ENCODE measurements at regions not wholly inside any gene's neighbourhood (a gene's known extent, or its start where the extent isn't known, plus 50 kb on each side); places are given as distances from the start of the nearest gene placed in this dataset.
"Not testable (repeated sequence)": the region's sequence is repeated elsewhere in the genome, so short reads cannot be mapped to it uniquely, and the experiment has no call there.

DNA sequence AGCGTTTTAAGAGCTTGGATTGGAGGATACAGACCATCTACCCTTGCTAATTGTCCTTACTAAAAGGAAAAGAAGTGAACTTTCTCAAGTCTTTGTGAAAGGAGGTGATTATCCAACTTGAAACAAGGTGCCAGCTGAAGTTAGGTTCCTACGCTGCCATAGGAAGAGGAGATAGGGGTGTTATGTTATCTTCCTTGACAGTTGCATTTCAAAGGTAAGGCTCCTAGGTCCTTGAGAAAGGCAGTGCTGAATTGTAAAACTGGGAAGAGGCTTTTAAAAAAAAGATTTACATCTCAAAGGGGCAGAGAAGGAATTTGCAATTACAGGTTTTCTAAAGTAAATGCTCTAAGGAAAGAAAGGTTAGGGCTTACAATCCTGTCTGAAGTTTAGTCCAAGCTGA lies 810.2 kb upstream of the LRATD1 start:
- H3K27ac ChIP-seq: no peak overlapping the region
- 79 to 83% methylated on average over 2 of the region's 2 CpGs for WGBS, 2 donors (ENCODE audit: low coverage in 1 of 2)

DNA sequence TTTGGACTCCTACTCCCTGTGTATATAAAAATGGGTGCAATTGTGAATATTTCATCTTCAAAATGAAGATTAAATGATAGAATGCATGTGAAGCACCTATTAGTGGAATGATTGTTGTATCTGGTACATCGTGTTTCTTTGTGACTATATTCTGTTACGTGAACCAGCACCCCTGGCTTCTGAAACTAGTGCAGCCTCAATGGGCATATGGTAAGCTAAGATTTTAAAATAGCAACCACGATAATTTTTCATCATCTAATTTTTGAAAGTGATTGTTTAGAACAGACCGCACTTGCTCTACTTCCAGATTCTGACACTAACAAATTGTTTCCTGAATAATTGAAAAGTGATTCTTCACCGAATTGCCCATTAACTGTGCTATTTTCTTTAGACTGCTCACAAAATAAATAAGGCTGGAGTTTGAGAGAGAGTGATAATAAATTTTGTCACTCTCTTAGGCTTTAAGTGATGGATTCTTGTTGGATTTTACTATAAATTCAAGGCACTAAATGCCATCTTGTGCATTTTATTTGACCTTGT lies 806.1 kb upstream of the LRATD1 start:
- H3K27ac ChIP-seq: no peak overlapping the region
- H3K27me3 ChIP-seq: no peaks in the 10 kb centered on the region
- 62 to 66% methylated on average over 5 of the region's 5 CpGs for WGBS, 2 donors (ENCODE audit: low coverage in 1 of 2)
- DNase-seq: no peak
- in situ Hi-C loops (cut with MboI; ENCODE audit: low pct_ligation_motif_present in 1 of 4, low pct_unique_long_range_greater_than_20kb in 1 of 4, low sequenced_read_pairs in 3 of 4): no loop called here
- H3K36me3 ChIP-seq: no peaks in the 10 kb centered on the region
- intact Hi-C loops (cut with DNase I; ENCODE audit: low total_unique reads): no loop called here
- H3K4me3 ChIP-seq: no peak overlapping the region
- no peaks in the 10 kb centered on the region for H3K9me3 ChIP-seq
- H3K4me1 ChIP-seq: no peaks in the 10 kb centered on the region
- TF ChIP-seq POLR2AphosphoS5 (IDR thresholded peaks at IDR 0.05) (no peak), CTCF (IDR thresholded peaks at IDR 0.05) (no peak), EP300 (IDR thresholded peaks at IDR 0.05; ENCODE audit: low read depth) (no peak), POLR2A (IDR thresholded peaks at IDR 0.05) (no peak)

More for the DNA sequence above, 810.2 kb upstream of the LRATD1 start:
- Histone ChIP-seq H3K36me3 (no peaks in the 10 kb centered on the region), H3K27me3 (no peaks in the 10 kb centered on the region), H3K4me1 (no peaks in the 10 kb centered on the region), H3K4me3 (no peak overlapping the region), H3K9me3 (no peaks in the 10 kb centered on the region)
- no peak for DNase-seq
- TF ChIP-seq EP300 (IDR thresholded peaks at IDR 0.05; ENCODE audit: low read depth) (no peak), POLR2AphosphoS5 (IDR thresholded peaks at IDR 0.05) (no peak), CTCF (IDR thresholded peaks at IDR 0.05) (no peak)
- intact Hi-C loops (cut with DNase I; ENCODE audit: low total_unique reads): no loop called here
- in situ Hi-C loops (cut with MboI; ENCODE audit: low pct_ligation_motif_present in 1 of 4, low pct_unique_long_range_greater_than_20kb in 1 of 4, low sequenced_read_pairs in 3 of 4): no loop called here

GRCh38 chr2:13858626-13859025 lies 773.9 kb upstream of the LRATD1 start:
- in situ Hi-C loops (cut with MboI; ENCODE audit: low pct_ligation_motif_present in 1 of 4, low pct_unique_long_range_greater_than_20kb in 1 of 4, low sequenced_read_pairs in 3 of 4): no loop called here
- TF ChIP-seq POLR2AphosphoS5 (IDR thresholded peaks at IDR 0.05) (no peak), EP300 (IDR thresholded peaks at IDR 0.05; ENCODE audit: low read depth) (no peak), CTCF (IDR thresholded peaks at IDR 0.05) (no peak), POLR2A (IDR thresholded peaks at IDR 0.05) (no peak)
- no peaks in the 10 kb centered on the region for H3K9me3 ChIP-seq
- no peaks in the 10 kb centered on the region for H3K4me1 ChIP-seq
- no peak overlapping the region for H3K4me3 ChIP-seq
- no peaks in the 10 kb centered on the region for H3K27me3 ChIP-seq
- H3K36me3 ChIP-seq: no peaks in the 10 kb centered on the region
- intact Hi-C loops (cut with DNase I; ENCODE audit: low total_unique reads): no loop called here
- H3K27ac ChIP-seq: no peak overlapping the region
- DNase-seq: no peak
- 71 to 82% methylated on average over 5 to 6 of the region's 6 CpGs for WGBS, 2 donors (ENCODE audit: low coverage in 1 of 2)

DNA sequence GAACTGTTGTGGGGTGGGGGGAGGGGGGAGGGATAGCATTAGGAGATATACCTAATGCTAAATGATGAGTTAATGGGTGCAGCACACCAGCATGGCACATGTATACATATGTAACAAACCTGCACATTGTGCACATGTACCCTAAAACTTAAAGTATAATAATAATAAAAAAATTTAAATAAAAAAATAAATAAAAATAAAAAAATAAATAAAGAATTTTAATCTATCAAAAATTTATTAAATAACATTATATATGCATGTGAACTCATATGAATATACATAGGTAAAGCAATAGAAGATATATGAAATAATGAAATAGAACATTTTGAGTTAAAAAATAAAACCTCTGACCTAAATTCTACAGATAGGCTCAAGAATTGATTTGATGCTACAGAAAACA lies 764.2 kb upstream of the LRATD1 start:
- H3K27ac ChIP-seq; H3K4me1 ChIP-seq; intact Hi-C loops (cut with DNase I; ENCODE audit: low total_unique reads); H3K36me3 ChIP-seq; H3K27me3 ChIP-seq; H3K9me3 ChIP-seq; in situ Hi-C loops (cut with MboI; ENCODE audit: low pct_ligation_motif_present in 1 of 4, low pct_unique_long_range_greater_than_20kb in 1 of 4, low sequenced_read_pairs in 3 of 4); H3K4me3 ChIP-seq; DNase-seq: not testable (repeated sequence)

DNA sequence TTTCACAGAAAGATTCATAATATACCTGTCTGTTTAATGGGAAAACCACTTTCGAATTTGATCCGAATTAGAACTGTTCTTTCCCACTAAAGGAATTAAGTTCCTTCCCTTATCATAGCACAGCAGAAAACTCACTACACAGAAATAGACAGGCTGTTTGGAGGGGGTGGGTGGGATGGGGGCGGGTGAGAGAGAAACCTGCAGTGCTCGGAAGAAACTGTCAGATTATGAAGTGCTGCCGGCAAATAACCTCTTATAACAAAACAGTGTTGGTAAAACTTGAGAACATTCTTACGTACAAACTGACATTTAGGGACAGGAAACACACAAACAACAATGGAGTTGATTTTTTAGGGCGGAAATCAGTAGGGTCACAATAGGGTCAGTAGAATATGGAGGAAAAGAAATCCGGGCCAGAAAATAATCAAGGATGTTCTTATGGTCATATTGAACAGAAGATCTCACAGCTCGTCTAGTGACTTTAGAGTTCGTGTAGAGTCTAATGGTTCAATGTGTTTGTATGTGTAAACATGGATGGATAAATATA lies 756.0 kb upstream of the LRATD1 start:
- TF ChIP-seq POLR2A (IDR thresholded peaks at IDR 0.05): no peak
- no peak for TF ChIP-seq EP300 (IDR thresholded peaks at IDR 0.05; ENCODE audit: low read depth)
- no peak for TF ChIP-seq CTCF (IDR thresholded peaks at IDR 0.05)
- TF ChIP-seq POLR2AphosphoS5 (IDR thresholded peaks at IDR 0.05): no peak
- no peaks in the 10 kb centered on the region for H3K4me1 ChIP-seq
- intact Hi-C loops (cut with DNase I; ENCODE audit: low total_unique reads) (no loop called here), in situ Hi-C loops (cut with MboI; ENCODE audit: low pct_ligation_motif_present in 1 of 4, low pct_unique_long_range_greater_than_20kb in 1 of 4, low sequenced_read_pairs in 3 of 4) (no loop called here)
- no peaks in the 10 kb centered on the region for H3K36me3 ChIP-seq
- no peak overlapping the region for H3K4me3 ChIP-seq
- H3K9me3 ChIP-seq: no peaks in the 10 kb centered on the region
- DNase-seq: no peak
- H3K27me3 ChIP-seq: no peaks in the 10 kb centered on the region
- WGBS, 2 donors (ENCODE audit: low coverage in 1 of 2): 63 to 74% methylated on average over 8 to 10 of the region's 10 CpGs
- H3K27ac ChIP-seq: no peak overlapping the region
